ENCODE measurements at regions not wholly inside any gene's neighbourhood (a gene's known extent, or its start where the extent isn't known, plus 50 kb on each side); places are given as distances from the start of the nearest gene placed in this dataset.

- no peak for DNase-seq
Observed at GRCh38 chr2:120785228-120785966, 49.7 kb downstream of the GLI2 start.

- DNase-seq, result no peak
Observed at GRCh38 chr2:120786038-120786960, 50.6 kb downstream of the GLI2 start.

- no peak for DNase-seq
Observed at GRCh38 chr2:120787111-120787821, 51.6 kb downstream of the GLI2 start.

GRCh38 chr2:120787822-120788700, 52.4 kb downstream of the GLI2 start:
- DNase-seq, result no peak

GRCh38 chr2:120791243-120791961, 55.7 kb downstream of the GLI2 start:
- no peak for DNase-seq

- no peak for DNase-seq
Observed at GRCh38 chr2:120791962-120792297, 56.3 kb downstream of the GLI2 start.

- peak; percentile 25 for DNase-seq
Observed at GRCh38 chr2:120793682-120794403, 58.2 kb downstream of the GLI2 start.

- DNase-seq, result no peak
Observed at GRCh38 chr2:120794716-120795115, 59.0 kb downstream of the GLI2 start.

GRCh38 chr2:120796094-120796493, 60.4 kb downstream of the GLI2 start:
- DNase-seq, result no peak

- no peak for DNase-seq
Observed at GRCh38 chr2:120797421-120798221, 62.0 kb downstream of the GLI2 start.

- no peak for DNase-seq
Observed at GRCh38 chr2:120798567-120799247, 63.0 kb downstream of the GLI2 start.

GRCh38 chr2:120802158-120802557, 66.5 kb downstream of the GLI2 start:
- DNase-seq, result no peak

GRCh38 chr2:120802867-120803484, 67.3 kb downstream of the GLI2 start:
- DNase-seq, result no peak

- no peak for DNase-seq
Observed at GRCh38 chr2:120803764-120804335, 68.2 kb downstream of the GLI2 start.

GRCh38 chr2:120804459-120804858, 68.8 kb downstream of the GLI2 start:
- DNase-seq, result no peak

- no peak for DNase-seq
Observed at GRCh38 chr2:120805011-120805410, 69.3 kb downstream of the GLI2 start.

- DNase-seq, result no peak
Observed at GRCh38 chr2:120805602-120806001, 69.9 kb downstream of the GLI2 start.

- no peak for DNase-seq
Observed at GRCh38 chr2:120807751-120808150, 72.1 kb downstream of the GLI2 start.

- no peak for DNase-seq
Observed at GRCh38 chr2:120809151-120809550, 73.5 kb downstream of the GLI2 start.

Data from NCI-H1694 (cell line).